A549 (cell line): ENCODE measurements at regions not wholly inside any gene's neighbourhood (a gene's known extent, or its start where the extent isn't known, plus 50 kb on each side); places are given as distances from the start of the nearest gene placed in this dataset.

ENCODE experiments used
- ATAC-seq, 2 experiments: fragments of 200-7000 bp in 1 of 2; fragments of >200 bp in 1 of 2; cut with Nextera tagmentation in 1 of 2; cut with Tn5 transposase in 1 of 2; 3 replicates each; pipeline versions ENCODE4 v1.8.0 to v1.9.1; 2018 to 2020; ENCODE audit warnings: mild to moderate bottlenecking in 1 of 2, moderate library complexity in 1 of 2
- CTCF ChIA-PET: fragments of 300-600 bp; sonication (Branson Sonifier 250); formaldehyde crosslinking; extraction: SDS; loops from one replicate; lab custom pipeline; 2021; ENCODE audit warnings: antibody characterized with exemption, inconsistent platforms; lab: Yijun Ruan, JAX
- POLR2A ChIA-PET: fragments of 350-600 bp; formaldehyde crosslinking; extraction: SDS; loops from one replicate; lab custom pipeline; 2021; ENCODE audit warnings: antibody characterized with exemption, inconsistent platforms; lab: Yijun Ruan, JAX
- DNase-seq, 2 experiments: peaks; one replicate each; pipeline versions ENCODE4 v3.0.0 to v3.0.0-alpha.2; 2011 to 2016; ENCODE audit warnings: low read depth in 1 of 2, low spot score in 1 of 2
- FAIRE-seq: peaks from 2 replicates; lab custom pipeline; 2011; peaks lifted over from hg19 to GRCh38; lab: Jason Lieb, UNC
- H3K27ac ChIP-seq, 2 experiments: fragments of >200 bp; sonication (Bioruptor Twin); formaldehyde crosslinking; 3 replicates each; pipeline ENCODE4 v1.5.1; 2016 to 2017
- H3K4me1 ChIP-seq: fragments of >200 bp; sonication (Bioruptor Twin); formaldehyde crosslinking; 3 replicates; pipeline ENCODE4 v1.6.1; 2016
- H3K4me2 ChIP-seq: fragments of >200 bp; sonication (Bioruptor Twin); formaldehyde crosslinking; 3 replicates; pipeline ENCODE4 v1.6.1; 2016
- H3K4me3 ChIP-seq: fragments of >200 bp; sonication (Bioruptor Twin); formaldehyde crosslinking; 3 replicates; pipeline ENCODE4 v1.5.1; 2016
- H3K9me3 ChIP-seq: fragments of >200 bp; sonication (Bioruptor Twin); formaldehyde crosslinking; 3 replicates; pipeline ENCODE4 v1.6.1; 2016
- CBX2 ChIP-seq: fragments of 200-600 bp; sonication (generic); IDR thresholded peaks from 2 replicates; pipeline ENCODE4 v1.6.1; 2016; ENCODE audit warnings: low read depth, mild to moderate bottlenecking, borderline replicate concordance
- CBX8 ChIP-seq: fragments of 200-600 bp; sonication (generic); IDR thresholded peaks from 2 replicates; pipeline ENCODE4 v1.6.1; 2016
- CEBPB ChIP-seq, 2 experiments: fragments of >200 bp in 1 of 2; sonication (Bioruptor Twin) in 1 of 2; formaldehyde crosslinking in 1 of 2; IDR thresholded peaks; 2 replicates each; pipeline ENCODE4 v1.6.1; 2012 to 2016
- CHD2 ChIP-seq: fragments of 150-350 bp; IDR thresholded peaks from 2 replicates; pipeline ENCODE4 v1.6.1; 2014; ENCODE audit warnings: low read length; ENCODE audit not compliant: partially characterized antibody
- EHMT2 ChIP-seq: fragments of 200-600 bp; sonication (generic); IDR thresholded peaks from 2 replicates; pipeline ENCODE4 v1.6.1; 2016; ENCODE audit warnings: antibody characterized with exemption, low read depth, mild to moderate bottlenecking, moderate library complexity
- ESRRA ChIP-seq: fragments of 150-350 bp; IDR thresholded peaks from 2 replicates; pipeline ENCODE4 v1.6.1; 2014; ENCODE audit warnings: mild to moderate bottlenecking, low read length, borderline replicate concordance
- FOSL2 ChIP-seq, 2 experiments: fragments of 450-650 bp in 1 of 2; fragments of >200 bp in 1 of 2; sonication (Bioruptor Twin) in 1 of 2; formaldehyde crosslinking; IDR thresholded peaks; 2 replicates each; pipeline versions ENCODE4 v1.5.0 to v1.6.1; 2016 to 2020; ENCODE audit warnings: mild to moderate bottlenecking in 1 of 2, moderate library complexity in 1 of 2
- JUN ChIP-seq, 2 experiments: fragments of >200 bp; sonication (Bioruptor Twin); formaldehyde crosslinking; IDR thresholded peaks; 2 replicates in 1 of 2; 3 replicates in 1 of 2; pipeline ENCODE4 v1.6.1; 2016 to 2017
- MAFK ChIP-seq: fragments of 450-650 bp; IDR thresholded peaks from 2 replicates; pipeline ENCODE4 v1.6.1; 2014; ENCODE audit not compliant: partially characterized antibody
- MYC ChIP-seq: IDR thresholded peaks from 2 replicates; pipeline ENCODE4 v1.6.1; 2012; ENCODE audit warnings: mild to moderate bottlenecking, inconsistent platforms, low read length, improper control_type of control experiment, borderline replicate concordance
- NFE2L2 ChIP-seq: fragments of 150-350 bp; conservative IDR thresholded peaks from 2 replicates; pipeline ENCODE4 v1.6.1; 2014; ENCODE audit warnings: low read length
- NPAS2 ChIP-seq: fragments of 250-450 bp; sonication (Bioruptor Pico); IDR thresholded peaks from 2 replicates; pipeline ENCODE4 v1.8.0; 2022; ENCODE audit warnings: mild to moderate bottlenecking, moderate library complexity, borderline replicate concordance
- PHF8 ChIP-seq: fragments of 200-600 bp; sonication (generic); IDR thresholded peaks from 2 replicates; pipeline ENCODE4 v1.6.1; 2016; ENCODE audit warnings: low read depth, mild to moderate bottlenecking, antibody characterized with exemption, moderate library complexity, borderline replicate concordance
- POLR2A ChIP-seq: IDR thresholded peaks from 2 replicates; pipeline ENCODE4 v1.6.1; 2012; ENCODE audit warnings: mild to moderate bottlenecking, low read length
- POLR2AphosphoS2 ChIP-seq: conservative IDR thresholded peaks from 2 replicates; pipeline ENCODE4 v1.6.1; 2012; ENCODE audit warnings: low read length, improper control_type of control experiment, inconsistent platforms
- RFX5 ChIP-seq: fragments of 450-650 bp; IDR thresholded peaks from 2 replicates; pipeline ENCODE4 v1.7.1; 2014; ENCODE audit warnings: antibody characterized with exemption, mild to moderate bottlenecking, moderate library complexity
- SMC3 ChIP-seq: fragments of >200 bp; sonication (Bioruptor Twin); formaldehyde crosslinking; IDR thresholded peaks from 3 replicates; pipeline ENCODE4 v1.6.1; 2018; ENCODE audit warnings: inconsistent platforms
- SREBF2 ChIP-seq: fragments of 450-650 bp; IDR thresholded peaks from 2 replicates; pipeline ENCODE4 v1.6.1; 2014; ENCODE audit warnings: mild to moderate bottlenecking, moderate library complexity
- TP53 ChIP-seq: fragments of 250-450 bp; sonication (Bioruptor Pico); IDR thresholded peaks from 2 replicates; pipeline ENCODE4 v1.5.0; 2021; ENCODE audit warnings: mild to moderate bottlenecking, moderate library complexity
- ZC3H11A ChIP-seq: fragments of 450-650 bp; IDR thresholded peaks from 2 replicates; pipeline ENCODE4 v1.6.1; 2014; ENCODE audit warnings: antibody characterized with exemption, mild to moderate bottlenecking
- ZNF302 ChIP-seq: fragments of 250-450 bp; sonication (Bioruptor Pico); IDR thresholded peaks from 2 replicates; pipeline ENCODE4 v1.9.0; 2021; ENCODE audit warnings: inconsistent platforms, mild to moderate bottlenecking, moderate library complexity
- ZSCAN20 ChIP-seq: fragments of 250-450 bp; sonication (Bioruptor Pico); IDR thresholded peaks from 2 replicates; pipeline ENCODE4 v1.8.0; 2022; ENCODE audit warnings: mild to moderate bottlenecking, moderate library complexity
- WGBS: methylation state at CpG from one replicate; pipeline ENCODE4 v1.1.6; 2017; ENCODE audit errors: missing lambda C conversion rate; 5-methylcytosine and 5-hydroxymethylcytosine counted together
- TF ChIP-seq, protein P1 (sequence below): IDR thresholded peaks from 2 replicates; pipeline ENCODE4 v1.6.1; 2012
- TF ChIP-seq, protein P2 (sequence below): fragments of 250-450 bp; sonication (Bioruptor Pico); IDR thresholded peaks from 2 replicates; pipeline ENCODE4 v1.5.0; 2021; ENCODE audit warnings: mild to moderate bottlenecking, moderate library complexity, borderline replicate concordance
- TF ChIP-seq, protein P3 (sequence below): IDR thresholded peaks from 2 replicates; pipeline ENCODE4 v1.6.1; 2012
- TF ChIP-seq, protein P4 (sequence below): fragments of 450-650 bp; IDR thresholded peaks from 2 replicates; pipeline ENCODE4 v1.6.1; 2014; ENCODE audit warnings: antibody characterized with exemption
- TF ChIP-seq, protein P5 (sequence below): fragments of >200 bp; sonication (Bioruptor Twin); formaldehyde crosslinking; IDR thresholded peaks from 3 replicates; pipeline ENCODE4 v1.5.1; 2016

DNA sequence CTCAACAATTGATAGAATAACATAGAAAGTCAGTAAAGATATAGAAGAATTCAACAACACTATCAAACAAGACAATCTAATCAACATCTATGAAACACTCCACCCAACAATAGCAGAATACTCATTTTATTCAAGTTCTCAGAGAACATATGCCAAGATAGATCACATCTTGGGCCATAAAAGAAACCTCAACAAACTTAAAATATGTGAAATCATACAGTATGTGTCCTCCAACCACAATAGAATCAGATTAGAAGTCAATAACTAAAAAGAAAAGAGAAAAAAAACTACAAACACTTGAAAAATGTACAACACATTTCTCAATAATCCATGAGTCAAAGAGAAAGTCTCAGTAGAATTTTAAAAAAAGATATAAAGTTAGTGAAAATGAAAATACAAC is 78.6 kb upstream of the LDB2 start:
- H3K27ac ChIP-seq, result no peak overlapping the region

DNA sequence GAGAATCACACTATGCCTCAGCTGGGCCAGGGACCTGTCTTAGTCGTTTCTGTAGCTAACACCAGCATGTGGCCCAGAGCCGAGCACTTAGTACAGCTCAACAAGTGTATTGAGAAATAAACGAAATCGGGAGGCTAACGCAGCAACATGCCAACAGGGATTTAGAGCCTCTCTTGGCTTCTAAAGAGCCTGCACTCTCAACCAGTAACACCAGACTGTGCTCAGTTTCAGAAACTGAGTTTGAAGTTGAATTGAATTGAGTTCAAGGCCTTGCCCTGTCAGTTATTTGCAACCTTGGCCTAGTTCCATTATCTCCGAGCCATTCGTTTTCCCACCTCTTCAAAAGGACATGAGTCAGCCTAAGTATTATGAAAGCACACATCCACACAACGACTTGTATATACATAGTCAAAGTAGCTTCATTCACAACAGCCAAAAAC is 71.3 kb upstream of the LDB2 start:
- DNase-seq, result no peak

More for the DNA sequence above, 78.6 kb upstream of the LDB2 start:
- Histone ChIP-seq H3K4me2 (no peak overlapping the region), H3K4me1 (no peaks in the 10 kb centered on the region), H3K9me3 (no peaks in the 10 kb centered on the region), H3K4me3 (no peak overlapping the region)
- no peak for FAIRE-seq
- no peak for ATAC-seq
- DNase-seq, result no peak
- ChIA-PET POLR2A (no interaction called here), CTCF (no interaction called here)
- TF ChIP-seq, protein P1, sequence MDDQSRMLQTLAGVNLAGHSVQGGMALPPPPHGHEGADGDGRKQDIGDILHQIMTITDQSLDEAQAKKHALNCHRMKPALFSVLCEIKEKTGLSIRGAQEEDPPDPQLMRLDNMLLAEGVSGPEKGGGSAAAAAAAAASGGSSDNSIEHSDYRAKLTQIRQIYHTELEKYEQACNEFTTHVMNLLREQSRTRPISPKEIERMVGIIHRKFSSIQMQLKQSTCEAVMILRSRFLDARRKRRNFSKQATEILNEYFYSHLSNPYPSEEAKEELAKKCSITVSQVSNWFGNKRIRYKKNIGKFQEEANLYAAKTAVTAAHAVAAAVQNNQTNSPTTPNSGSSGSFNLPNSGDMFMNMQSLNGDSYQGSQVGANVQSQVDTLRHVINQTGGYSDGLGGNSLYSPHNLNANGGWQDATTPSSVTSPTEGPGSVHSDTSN, result no peak
- TF ChIP-seq SMC3 (no peak), FOSL2 (IDR thresholded peaks at IDR 0.05) (no peak), FOSL2 (CRISPR knock-in tag; IDR thresholded peaks at IDR 0.05) (no peak), CEBPB (IDR thresholded peaks at IDR 0.05) (no peak), ZNF302 (CRISPR knock-in tag) (no peak), ESRRA (no peak), SREBF2 (no peak), POLR2AphosphoS2 (no peak), RFX5 (no peak), MYC (no peak), ZC3H11A (no peak)
- TF ChIP-seq, protein P2, sequence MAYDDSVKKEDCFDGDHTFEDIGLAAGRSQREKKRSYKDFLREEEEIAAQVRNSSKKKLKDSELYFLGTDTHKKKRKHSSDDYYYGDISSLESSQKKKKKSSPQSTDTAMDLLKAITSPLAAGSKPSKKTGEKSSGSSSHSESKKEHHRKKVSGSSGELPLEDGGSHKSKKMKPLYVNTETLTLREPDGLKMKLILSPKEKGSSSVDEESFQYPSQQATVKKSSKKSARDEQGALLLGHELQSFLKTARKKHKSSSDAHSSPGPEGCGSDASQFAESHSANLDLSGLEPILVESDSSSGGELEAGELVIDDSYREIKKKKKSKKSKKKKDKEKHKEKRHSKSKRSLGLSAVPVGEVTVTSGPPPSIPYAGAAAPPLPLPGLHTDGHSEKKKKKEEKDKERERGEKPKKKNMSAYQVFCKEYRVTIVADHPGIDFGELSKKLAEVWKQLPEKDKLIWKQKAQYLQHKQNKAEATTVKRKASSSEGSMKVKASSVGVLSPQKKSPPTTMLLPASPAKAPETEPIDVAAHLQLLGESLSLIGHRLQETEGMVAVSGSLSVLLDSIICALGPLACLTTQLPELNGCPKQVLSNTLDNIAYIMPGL (CRISPR knock-in tag), result no peak
- TF ChIP-seq, protein P3, sequence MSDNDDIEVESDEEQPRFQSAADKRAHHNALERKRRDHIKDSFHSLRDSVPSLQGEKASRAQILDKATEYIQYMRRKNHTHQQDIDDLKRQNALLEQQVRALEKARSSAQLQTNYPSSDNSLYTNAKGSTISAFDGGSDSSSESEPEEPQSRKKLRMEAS, result no peak

DNA sequence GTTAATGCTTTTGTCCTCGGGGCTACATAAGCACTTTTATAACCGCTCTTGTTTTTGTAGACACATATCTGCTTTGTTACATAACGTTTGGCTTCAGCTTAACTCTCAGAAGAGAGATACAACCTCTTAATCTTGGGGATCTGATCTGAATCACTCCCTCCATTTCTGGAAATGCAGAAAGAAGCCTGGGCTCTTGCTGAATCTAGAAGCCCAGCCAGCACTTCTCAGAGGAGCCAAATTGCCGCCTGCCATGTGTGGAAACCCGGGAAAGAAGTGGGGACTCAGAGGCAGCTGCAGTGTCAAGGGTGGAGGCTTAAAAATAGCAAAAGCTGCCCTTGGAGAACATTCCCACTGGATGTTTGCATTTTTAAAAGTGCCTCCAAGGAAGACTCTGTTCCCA is 69.3 kb upstream of the LDB2 start:
- ChIA-PET POLR2A (no interaction called here), CTCF (interaction anchor here (1.1 kb wide), 1 partner anchor 236 kb away, joined by 3 read pairs; no protein-coding TSS in a partner anchor)
- no peak for ATAC-seq
- no peak overlapping the region for H3K27ac ChIP-seq
- no peaks in the 10 kb centered on the region for H3K9me3 ChIP-seq
- no peak overlapping the region for H3K4me3 ChIP-seq
- no peaks in the 10 kb centered on the region for H3K4me1 ChIP-seq
- no peak for FAIRE-seq
- 8% methylated on average over 5 of the region's 5 CpGs for WGBS
- no peak for DNase-seq
- no peak overlapping the region for H3K4me2 ChIP-seq
- TF ChIP-seq JUN (IDR thresholded peaks at IDR 0.05) (no peak), CBX2 (no peak), FOSL2 (IDR thresholded peaks at IDR 0.05) (no peak), FOSL2 (CRISPR knock-in tag; IDR thresholded peaks at IDR 0.05) (no peak), PHF8 (no peak), ZNF302 (CRISPR knock-in tag) (no peak), EHMT2 (no peak), MAFK (no peak), NPAS2 (CRISPR knock-in tag) (no peak), CBX8 (no peak), POLR2A (no peak), CEBPB (IDR thresholded peaks at IDR 0.05) (no peak), ZSCAN20 (CRISPR knock-in tag) (no peak), ESRRA (no peak), CHD2 (no peak), TP53 (CRISPR knock-in tag) (no peak)
- TF ChIP-seq, protein P4, sequence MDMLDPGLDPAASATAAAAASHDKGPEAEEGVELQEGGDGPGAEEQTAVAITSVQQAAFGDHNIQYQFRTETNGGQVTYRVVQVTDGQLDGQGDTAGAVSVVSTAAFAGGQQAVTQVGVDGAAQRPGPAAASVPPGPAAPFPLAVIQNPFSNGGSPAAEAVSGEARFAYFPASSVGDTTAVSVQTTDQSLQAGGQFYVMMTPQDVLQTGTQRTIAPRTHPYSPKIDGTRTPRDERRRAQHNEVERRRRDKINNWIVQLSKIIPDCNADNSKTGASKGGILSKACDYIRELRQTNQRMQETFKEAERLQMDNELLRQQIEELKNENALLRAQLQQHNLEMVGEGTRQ, result no peak
- TF ChIP-seq, protein P5, sequence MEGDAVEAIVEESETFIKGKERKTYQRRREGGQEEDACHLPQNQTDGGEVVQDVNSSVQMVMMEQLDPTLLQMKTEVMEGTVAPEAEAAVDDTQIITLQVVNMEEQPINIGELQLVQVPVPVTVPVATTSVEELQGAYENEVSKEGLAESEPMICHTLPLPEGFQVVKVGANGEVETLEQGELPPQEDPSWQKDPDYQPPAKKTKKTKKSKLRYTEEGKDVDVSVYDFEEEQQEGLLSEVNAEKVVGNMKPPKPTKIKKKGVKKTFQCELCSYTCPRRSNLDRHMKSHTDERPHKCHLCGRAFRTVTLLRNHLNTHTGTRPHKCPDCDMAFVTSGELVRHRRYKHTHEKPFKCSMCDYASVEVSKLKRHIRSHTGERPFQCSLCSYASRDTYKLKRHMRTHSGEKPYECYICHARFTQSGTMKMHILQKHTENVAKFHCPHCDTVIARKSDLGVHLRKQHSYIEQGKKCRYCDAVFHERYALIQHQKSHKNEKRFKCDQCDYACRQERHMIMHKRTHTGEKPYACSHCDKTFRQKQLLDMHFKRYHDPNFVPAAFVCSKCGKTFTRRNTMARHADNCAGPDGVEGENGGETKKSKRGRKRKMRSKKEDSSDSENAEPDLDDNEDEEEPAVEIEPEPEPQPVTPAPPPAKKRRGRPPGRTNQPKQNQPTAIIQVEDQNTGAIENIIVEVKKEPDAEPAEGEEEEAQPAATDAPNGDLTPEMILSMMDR, result no peak

More for the DNA sequence above, 71.3 kb upstream of the LDB2 start:
- ChIA-PET POLR2A (no interaction called here), CTCF (no interaction called here)
- FAIRE-seq, result no peak
- TF ChIP-seq, protein P2 (CRISPR knock-in tag), result no peak
- TF ChIP-seq RFX5 (no peak), NFE2L2 (no peak)
- no peak overlapping the region for H3K27ac ChIP-seq
- ATAC-seq, result no peak
- WGBS, result 34% methylated on average over 8 of the region's 8 CpGs
- H3K4me3 ChIP-seq, result no peak overlapping the region
- no peaks in the 10 kb centered on the region for H3K4me1 ChIP-seq
- no peak overlapping the region for H3K4me2 ChIP-seq
- no peaks in the 10 kb centered on the region for H3K9me3 ChIP-seq
